Transverse colon (tissue), 4 donors: ENCODE measurements at regions not wholly inside any gene's neighbourhood (a gene's known extent, or its start where the extent isn't known, plus 50 kb on each side); places are given as distances from the start of the nearest gene placed in this dataset.

Experiments
- DNase-seq: peaks from one replicate; pipeline ENCODE4 v3.0.0-alpha.2; 2019
- H3K27ac ChIP-seq, 4 donors: fragments of 200-600 bp; sonication (generic); 2 replicates each; pipeline ENCODE4 v1.5.1; 2016 to 2018; ENCODE audit warnings: inconsistent platforms in 4 of 4
- H3K27me3 ChIP-seq: fragments of 200-600 bp; sonication (generic); 2 replicates; pipeline ENCODE4 v1.5.1; 2017; ENCODE audit warnings: inconsistent platforms
- H3K36me3 ChIP-seq, 4 donors: fragments of 200-600 bp; sonication (generic); 2 replicates each; pipeline ENCODE4 v1.5.1; 2017 to 2019; ENCODE audit warnings: inconsistent platforms in 4 of 4
- H3K4me1 ChIP-seq, 4 donors: fragments of 200-600 bp; sonication (generic); 2 replicates each; pipeline ENCODE4 v1.5.1; 2017 to 2020; ENCODE audit warnings: inconsistent platforms in 4 of 4
- H3K4me3 ChIP-seq, 4 donors: fragments of 200-600 bp; sonication (generic); 1 replicate in 1 of 4; 2 replicates in 3 of 4; pipeline versions ENCODE4 v1.5.1 to v1.6.1; 2017 to 2019; ENCODE audit warnings: inconsistent platforms in 4 of 4
- H3K9me3 ChIP-seq, 2 donors: fragments of 200-600 bp; sonication (generic); 2 replicates each; pipeline ENCODE4 v1.5.1; 2017 to 2019; ENCODE audit warnings: inconsistent platforms in 2 of 2
- EP300 ChIP-seq: sonication (generic); formaldehyde crosslinking; IDR thresholded peaks from one replicate; pipeline ENCODE4 v1.6.1; 2017; ENCODE audit warnings: antibody characterized with exemption, low read depth
- POLR2A ChIP-seq: fragments of 450-650 bp; IDR thresholded peaks from one replicate; pipeline ENCODE4 v1.6.1; 2016; ENCODE audit warnings: antibody characterized with exemption, mild to moderate bottlenecking, moderate library complexity
- POLR2AphosphoS5 ChIP-seq, 3 donors: sonication (generic); formaldehyde crosslinking; IDR thresholded peaks; one replicate each; pipeline ENCODE4 v1.6.1; 2016; ENCODE audit warnings: antibody characterized with exemption in 3 of 3
- WGBS, 2 donors: methylation state at CpG; one replicate each; pipeline ENCODE4 v1.1.5; 2018; ENCODE audit warnings: low coverage in 1 of 2; 5-methylcytosine and 5-hydroxymethylcytosine counted together
- in situ Hi-C, 4 donors: fragments of 200-750 bp; cut with MboI; loops; one replicate each; pipeline versions ENCODE4 v1.15.0 to v1.15.1; 2017; ENCODE audit warnings: low sequenced_read_pairs in 3 of 4, low pct_ligation_motif_present in 1 of 4, low pct_unique_long_range_greater_than_20kb in 1 of 4
- intact Hi-C: fragments of 100-400 bp; cut with DNase I; formaldehyde crosslinking; loops from one replicate; pipeline ENCODE4 v1.15.1; 2023; ENCODE audit warnings: low total_unique reads
- TF ChIP-seq, protein P1 (sequence below), 5 experiments: fragments of 200-600 bp in 3 of 5; fragments of 450-650 bp in 2 of 5; sonication (generic) in 3 of 5; IDR thresholded peaks; 1 replicate in 2 of 5; 2 replicates in 3 of 5; pipeline ENCODE4 v1.5.1; 2016 to 2017; ENCODE audit warnings: antibody characterized with exemption in 5 of 5, inconsistent platforms in 3 of 5, mild to moderate bottlenecking in 2 of 5, moderate library complexity in 1 of 5

DNA sequence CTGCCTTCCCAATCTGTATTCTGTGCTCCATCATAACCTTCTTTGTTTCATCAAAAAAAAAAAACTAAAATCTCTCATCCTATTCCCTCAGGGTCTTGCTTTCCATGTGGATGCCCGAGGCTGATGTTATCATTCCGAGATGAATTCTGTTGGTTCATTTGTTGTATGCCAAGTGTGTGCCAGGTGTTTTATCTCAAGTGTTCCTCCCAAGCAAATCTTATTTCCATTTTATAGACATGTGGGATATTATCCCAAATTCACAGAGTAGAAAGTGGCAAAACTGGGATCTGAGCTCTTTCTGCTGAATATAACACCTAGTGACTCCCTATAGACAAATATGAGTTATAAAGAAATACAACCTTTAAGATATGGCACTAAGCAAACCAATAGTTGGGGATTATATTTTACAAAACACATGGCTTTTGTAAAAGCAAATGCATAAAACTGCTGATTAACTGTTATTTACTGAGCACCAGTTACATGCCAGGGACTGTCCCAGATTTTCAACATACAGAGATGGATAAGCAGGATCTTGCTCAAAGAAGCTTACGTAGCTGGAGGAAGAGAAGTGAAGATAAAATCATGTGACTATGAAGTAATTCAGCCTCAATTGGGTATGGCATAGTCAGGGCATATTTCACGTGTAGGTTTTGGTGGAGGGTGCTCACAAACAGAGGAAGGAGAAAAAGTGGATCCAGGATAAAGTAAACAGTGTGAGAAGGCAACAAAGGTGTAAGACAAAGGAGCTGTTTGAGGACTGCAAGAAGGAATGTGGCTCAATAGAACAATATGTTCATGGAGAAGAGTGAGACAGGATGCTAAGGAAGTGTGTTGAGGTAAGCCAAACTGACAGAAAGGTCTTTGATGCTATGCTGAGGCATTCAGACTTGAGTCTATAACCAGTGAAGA is 143.3 kb upstream of the ADAMTSL1 start:
- Histone ChIP-seq H3K36me3 (no peaks in the 10 kb centered on the region), H3K4me3 (no peak overlapping the region), H3K27me3 (no peaks in the 10 kb centered on the region), H3K4me1 (peaks cover 8 to 34% (median 13%) of the 10 kb centered on the region in 4 donors), H3K27ac (no peak overlapping the region), H3K9me3 (no peaks in the 10 kb centered on the region)
- intact Hi-C loops (no loop called here), in situ Hi-C loops (no loop called here)
- no peak for DNase-seq
- TF ChIP-seq EP300 (no peak), POLR2AphosphoS5 (IDR thresholded peaks at IDR 0.05) (no peak)
- 36 to 44% methylated on average over 4 of the region's 4 CpGs for WGBS, 2 donors

DNA sequence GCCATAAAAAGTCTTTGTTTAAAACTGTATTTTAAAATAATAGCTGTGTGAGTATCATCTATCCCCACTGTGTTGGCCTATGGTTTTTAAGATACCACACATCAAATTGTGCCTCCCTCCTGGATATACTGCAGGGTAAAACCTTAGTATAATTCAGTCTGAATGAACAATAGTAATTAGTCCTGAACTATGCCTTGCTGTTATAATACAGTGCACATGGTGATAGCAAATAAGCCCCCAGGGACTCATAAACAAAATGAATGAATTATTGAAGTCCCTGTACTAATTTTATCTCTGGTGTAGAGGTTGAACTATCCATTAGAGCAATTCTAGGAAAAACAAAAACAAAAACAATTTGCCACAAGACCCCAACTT is 142.7 kb upstream of the ADAMTSL1 start:
- TF ChIP-seq POLR2AphosphoS5 (IDR thresholded peaks at IDR 0.05) (no peak), POLR2A (no peak), EP300 (no peak)
- TF ChIP-seq, protein P1, sequence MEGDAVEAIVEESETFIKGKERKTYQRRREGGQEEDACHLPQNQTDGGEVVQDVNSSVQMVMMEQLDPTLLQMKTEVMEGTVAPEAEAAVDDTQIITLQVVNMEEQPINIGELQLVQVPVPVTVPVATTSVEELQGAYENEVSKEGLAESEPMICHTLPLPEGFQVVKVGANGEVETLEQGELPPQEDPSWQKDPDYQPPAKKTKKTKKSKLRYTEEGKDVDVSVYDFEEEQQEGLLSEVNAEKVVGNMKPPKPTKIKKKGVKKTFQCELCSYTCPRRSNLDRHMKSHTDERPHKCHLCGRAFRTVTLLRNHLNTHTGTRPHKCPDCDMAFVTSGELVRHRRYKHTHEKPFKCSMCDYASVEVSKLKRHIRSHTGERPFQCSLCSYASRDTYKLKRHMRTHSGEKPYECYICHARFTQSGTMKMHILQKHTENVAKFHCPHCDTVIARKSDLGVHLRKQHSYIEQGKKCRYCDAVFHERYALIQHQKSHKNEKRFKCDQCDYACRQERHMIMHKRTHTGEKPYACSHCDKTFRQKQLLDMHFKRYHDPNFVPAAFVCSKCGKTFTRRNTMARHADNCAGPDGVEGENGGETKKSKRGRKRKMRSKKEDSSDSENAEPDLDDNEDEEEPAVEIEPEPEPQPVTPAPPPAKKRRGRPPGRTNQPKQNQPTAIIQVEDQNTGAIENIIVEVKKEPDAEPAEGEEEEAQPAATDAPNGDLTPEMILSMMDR (IDR thresholded peaks at IDR 0.05), result no peak
- Histone ChIP-seq H3K4me1 (peaks cover 8 to 34% (median 15%) of the 10 kb centered on the region in 4 donors), H3K36me3 (no peaks in the 10 kb centered on the region), H3K27me3 (no peaks in the 10 kb centered on the region), H3K27ac (no peak overlapping the region), H3K4me3 (no peak overlapping the region), H3K9me3 (no peaks in the 10 kb centered on the region)
- intact Hi-C loops, result no loop called here
- in situ Hi-C loops, result no loop called here
- DNase-seq, result no peak

DNA sequence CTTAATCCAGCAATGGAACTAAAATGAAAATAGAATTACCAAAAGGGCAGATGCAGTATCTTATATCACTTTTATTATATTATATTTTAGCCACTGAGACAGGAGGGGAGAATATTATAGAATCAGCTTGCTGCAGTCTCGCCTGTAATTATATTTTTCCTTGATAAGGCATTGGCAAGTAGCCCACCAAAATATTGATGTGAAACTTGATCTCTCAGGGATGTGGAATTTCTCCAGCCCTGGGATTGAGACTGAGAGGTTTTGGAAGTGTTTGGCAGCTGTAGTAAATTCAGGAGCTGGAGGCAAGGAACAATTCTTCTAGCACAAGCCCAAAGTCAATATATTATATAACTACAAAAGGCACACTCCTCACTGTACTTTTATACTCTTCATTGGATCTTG is 142.1 kb upstream of the ADAMTSL1 start:
- H3K4me3 ChIP-seq, result no peak overlapping the region
- H3K9me3 ChIP-seq, result no peaks in the 10 kb centered on the region
- H3K4me1 ChIP-seq, result peaks cover 8 to 34% (median 15%) of the 10 kb centered on the region in 4 donors
- 13 to 29% methylated on average over 1 of the region's 1 CpG for WGBS, 2 donors
- no peak for DNase-seq
- no peaks in the 10 kb centered on the region for H3K36me3 ChIP-seq
- TF ChIP-seq POLR2AphosphoS5 (IDR thresholded peaks at IDR 0.05) (no peak), EP300 (no peak), POLR2A (no peak)
- TF ChIP-seq, protein P1 (IDR thresholded peaks at IDR 0.05), result no peak
- H3K27ac ChIP-seq, result no peak overlapping the region
- no peaks in the 10 kb centered on the region for H3K27me3 ChIP-seq
- in situ Hi-C loops (no loop called here), intact Hi-C loops (no loop called here)

DNA sequence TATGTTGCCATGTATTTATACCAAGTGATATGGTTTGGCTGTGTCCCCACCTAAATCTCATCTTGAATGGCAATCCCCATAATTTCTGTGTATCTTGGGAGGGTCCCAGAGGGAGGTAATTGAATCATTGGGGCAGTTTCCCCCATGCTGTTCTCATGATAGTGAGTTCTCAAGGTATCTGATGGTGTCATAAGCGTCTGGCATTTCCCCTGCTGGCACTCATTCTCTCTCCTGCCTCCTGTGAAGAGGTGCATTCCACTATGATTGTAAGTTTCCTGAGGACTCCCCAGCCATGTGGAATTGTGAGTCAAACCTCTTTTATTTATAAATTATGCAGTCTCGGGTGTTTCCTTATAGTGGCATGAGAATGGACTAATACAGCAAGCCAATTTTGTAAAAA is 140.8 kb upstream of the ADAMTSL1 start:
- intact Hi-C loops (no loop called here), in situ Hi-C loops (no loop called here)
- no peak for DNase-seq
- H3K4me1 ChIP-seq, result peaks cover 8 to 34% (median 15%) of the 10 kb centered on the region in 4 donors
- no peak for TF ChIP-seq POLR2AphosphoS5 (IDR thresholded peaks at IDR 0.05)
- TF ChIP-seq, protein P1 (IDR thresholded peaks at IDR 0.05), result no peak
- no peak overlapping the region for H3K4me3 ChIP-seq
- 66 to 90% methylated on average over 2 of the region's 2 CpGs for WGBS, 2 donors
- no peak overlapping the region for H3K27ac ChIP-seq
- H3K36me3 ChIP-seq, result no peaks in the 10 kb centered on the region
- no peaks in the 10 kb centered on the region for H3K27me3 ChIP-seq
- H3K9me3 ChIP-seq, result no peaks in the 10 kb centered on the region

DNA sequence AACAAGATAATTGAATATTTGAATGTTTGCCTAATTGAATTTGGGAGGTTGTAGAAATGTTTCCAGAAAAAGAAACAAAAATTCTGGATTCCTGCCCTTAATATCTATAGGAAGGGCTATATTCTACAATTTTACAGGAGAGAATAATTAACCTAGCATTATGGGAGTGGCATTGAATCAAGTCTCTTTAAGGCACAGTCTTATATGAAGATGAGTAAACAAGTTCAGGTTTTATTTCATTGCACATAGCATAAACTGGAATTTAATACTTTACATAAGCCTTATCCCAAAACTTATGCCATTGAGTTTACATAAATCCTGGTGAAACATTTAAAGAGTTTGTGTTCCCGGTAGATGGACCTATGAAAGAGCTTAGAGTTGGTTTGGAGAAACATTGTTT is 138.1 kb upstream of the ADAMTSL1 start:
- Histone ChIP-seq H3K9me3 (no peaks in the 10 kb centered on the region), H3K36me3 (no peaks in the 10 kb centered on the region), H3K4me3 (no peak overlapping the region), H3K27ac (no peak overlapping the region), H3K4me1 (peaks cover 8 to 27% (median 14%) of the 10 kb centered on the region in 4 donors), H3K27me3 (no peaks in the 10 kb centered on the region)
- DNase-seq, result no peak
- WGBS, 2 donors, result 38 to 44% methylated on average over 1 of the region's 1 CpG
- in situ Hi-C loops (no loop called here), intact Hi-C loops (no loop called here)
- TF ChIP-seq POLR2A (no peak), POLR2AphosphoS5 (IDR thresholded peaks at IDR 0.05) (no peak), EP300 (no peak)
- TF ChIP-seq, protein P1 (IDR thresholded peaks at IDR 0.05), result no peak
